Posterior vena cava (tissue), 2 donors: ENCODE measurements at regions not wholly inside any gene's neighbourhood (a gene's known extent, or its start where the extent isn't known, plus 50 kb on each side); places are given as distances from the start of the nearest gene placed in this dataset.

Source experiments
- DNase-seq: peaks from one replicate; pipeline ENCODE4 v3.0.0-alpha.2; 2020; ENCODE audit warnings: low spot score
- intact Hi-C, 2 donors: fragments of 100-400 bp; cut with DNase I; formaldehyde crosslinking; loops; one replicate each; pipeline versions ENCODE4 v1.14.1 to v1.14.2; 2022 to 2023
- donor health status: DM: yes; HTN: yes; CAD: no.
- donor health status: DM: yes; HTN: yes; CAD: no.

DNA sequence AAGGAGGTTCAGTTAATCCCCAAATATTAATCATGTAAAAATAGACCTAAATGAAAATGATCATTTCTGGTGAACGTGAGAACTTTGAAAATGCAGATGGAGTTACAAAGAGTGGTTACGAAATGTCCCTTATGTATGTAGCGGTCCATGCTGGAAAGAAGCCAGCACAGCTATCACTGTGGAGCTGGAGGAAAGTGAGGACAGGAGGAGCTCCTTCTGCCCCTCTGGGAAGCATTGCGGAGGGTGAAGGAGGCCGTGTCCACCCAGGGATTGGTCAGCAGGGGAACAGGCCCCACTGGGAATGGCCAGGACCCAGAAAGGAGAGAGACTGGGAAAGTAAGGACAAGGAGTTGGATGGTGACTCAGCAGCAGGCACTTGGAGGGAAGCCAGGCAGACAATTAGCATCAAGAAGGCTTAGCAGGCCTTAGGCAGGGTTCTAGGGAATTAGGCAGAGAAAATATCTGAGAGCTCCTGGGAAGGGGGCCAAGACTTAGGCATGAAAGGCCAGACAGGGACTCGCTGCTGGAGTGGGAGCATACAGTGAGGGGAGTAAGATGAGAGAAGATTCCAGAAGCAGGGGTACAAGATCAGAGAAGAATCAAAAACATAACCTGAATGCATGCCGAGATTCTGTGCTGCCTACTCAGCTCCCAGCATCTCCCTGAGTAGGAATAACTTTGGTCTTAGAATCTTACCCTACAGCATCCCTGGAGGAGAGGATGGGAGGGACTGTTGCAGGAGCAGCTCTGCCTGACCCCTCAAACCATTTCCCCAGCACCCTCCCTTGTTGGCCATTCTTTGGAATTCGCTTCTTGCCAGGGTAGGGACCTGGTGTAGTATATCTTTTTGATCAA lies 171.0 kb upstream of the UMPS start:
- peak; percentile 94 for DNase-seq
- intact Hi-C loops, result loop anchor here in 1 of 2 donors (10.0 kb wide), 1 partner anchor 64 kb away; no protein-coding TSS in a partner anchor

DNA sequence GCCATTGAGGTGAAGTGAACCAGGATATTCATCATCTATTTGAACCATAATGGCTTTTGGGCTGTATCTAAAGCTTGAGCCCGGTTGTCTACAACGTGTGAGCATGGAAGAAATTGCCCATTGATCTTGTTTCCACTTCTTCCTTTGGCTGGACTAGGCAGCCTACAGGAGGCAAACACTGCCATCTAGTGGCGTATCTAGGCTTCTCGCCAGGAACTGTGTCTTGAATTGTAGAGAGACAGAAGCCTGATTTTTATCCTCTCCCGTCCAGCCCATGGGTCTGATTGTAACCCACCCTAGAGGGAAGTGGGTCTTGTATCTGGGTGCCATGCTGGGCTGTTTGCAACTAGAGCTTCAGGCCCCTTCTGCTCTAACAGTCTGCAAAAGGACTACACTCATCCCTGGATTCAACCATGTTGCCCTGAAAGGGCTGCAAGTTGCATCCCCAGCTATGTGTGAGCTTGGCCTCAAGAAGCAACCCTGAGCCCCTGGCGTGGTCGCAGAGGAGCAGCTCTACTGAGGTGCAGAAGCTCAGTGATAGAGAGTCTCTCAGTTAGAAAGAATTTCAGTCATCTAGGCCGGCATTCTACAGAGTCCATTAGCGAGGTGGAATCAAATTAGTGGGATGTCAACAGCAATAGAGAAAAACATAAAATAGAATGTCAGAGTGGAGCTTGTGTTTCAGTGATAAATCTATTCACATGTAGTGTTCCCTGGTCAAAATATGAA lies 170.2 kb upstream of the UMPS start:
- intact Hi-C loops, result loop anchor here in 1 of 2 donors (5.0 to 10.0 kb wide), 2 partner anchors 65 to 127 kb away; no protein-coding TSS in a partner anchor
- no peak for DNase-seq

DNA sequence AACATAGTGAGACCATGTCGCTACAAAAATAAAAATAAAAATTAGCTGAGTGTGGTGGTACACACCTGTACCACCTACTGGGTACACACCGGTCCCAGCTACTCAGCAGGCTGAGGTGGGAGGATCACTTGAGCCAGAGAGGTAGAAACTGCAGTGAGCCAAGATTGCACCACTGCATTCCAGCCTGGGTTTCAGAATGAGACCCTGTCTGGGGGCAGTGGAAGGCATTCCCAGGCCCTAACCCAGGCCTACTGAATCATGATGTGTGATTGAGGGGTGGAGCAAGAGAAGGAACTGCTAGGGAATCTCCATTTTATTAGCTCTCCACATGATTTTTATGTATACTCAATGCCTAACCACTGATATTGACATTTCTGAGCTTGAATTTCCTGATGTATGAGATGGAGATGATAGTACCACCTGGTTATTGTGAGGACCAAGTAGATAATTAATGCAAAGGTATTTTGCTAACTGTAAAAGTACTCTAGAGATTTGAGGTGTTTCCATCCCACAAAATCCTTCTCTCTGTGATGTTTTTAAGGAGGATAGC lies 169.5 kb upstream of the UMPS start:
- no peak for DNase-seq
- intact Hi-C loops, result loop anchor here in 1 of 2 donors (5.0 kb wide), 1 partner anchor 127 kb away; no protein-coding TSS in a partner anchor

DNA sequence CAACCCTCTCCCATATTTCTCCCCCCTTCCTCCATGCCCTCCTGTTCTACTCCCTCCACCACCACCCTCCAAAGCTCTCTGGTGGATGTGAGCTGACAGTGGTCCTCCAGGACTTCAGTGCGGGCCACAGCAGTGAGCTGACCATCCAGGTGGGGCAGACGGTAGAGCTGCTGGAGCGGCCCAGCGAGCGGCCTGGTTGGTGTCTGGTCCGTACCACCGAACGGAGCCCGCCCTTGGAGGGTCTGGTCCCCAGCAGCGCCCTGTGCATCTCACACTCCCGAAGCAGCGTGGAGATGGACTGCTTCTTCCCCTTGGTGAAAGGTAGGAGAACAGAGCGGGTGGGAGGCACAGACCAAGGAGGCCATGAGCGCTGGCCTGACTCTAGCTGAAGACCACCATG lies 167.5 kb upstream of the UMPS start:
- DNase-seq, result no peak
- intact Hi-C loops, result loop anchor here in 1 of 2 donors (5.0 kb wide), 1 partner anchor 125 kb away; no protein-coding TSS in a partner anchor

DNA sequence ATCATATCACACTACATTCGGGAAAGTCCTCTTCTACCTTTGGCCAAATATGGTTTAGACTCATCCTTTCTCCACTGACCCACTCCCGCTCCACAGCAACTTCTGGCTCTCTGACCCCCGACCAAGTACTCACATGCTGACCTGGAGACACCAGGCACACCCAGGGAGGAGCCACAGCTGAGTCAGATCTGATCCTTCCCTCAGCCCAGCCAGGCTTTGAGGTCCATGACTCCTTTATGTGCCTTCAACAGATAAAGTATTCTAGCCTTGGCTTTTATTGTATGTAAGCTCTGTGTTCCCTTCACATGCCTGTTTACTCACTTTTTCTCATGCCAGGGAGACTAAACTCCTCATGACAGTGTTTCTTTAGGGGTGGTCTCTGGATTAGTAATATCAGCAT lies 166.9 kb upstream of the UMPS start:
- intact Hi-C loops, result loop anchor here in 1 of 2 donors (5.0 kb wide), 1 partner anchor 124 kb away; no protein-coding TSS in a partner anchor

DNA sequence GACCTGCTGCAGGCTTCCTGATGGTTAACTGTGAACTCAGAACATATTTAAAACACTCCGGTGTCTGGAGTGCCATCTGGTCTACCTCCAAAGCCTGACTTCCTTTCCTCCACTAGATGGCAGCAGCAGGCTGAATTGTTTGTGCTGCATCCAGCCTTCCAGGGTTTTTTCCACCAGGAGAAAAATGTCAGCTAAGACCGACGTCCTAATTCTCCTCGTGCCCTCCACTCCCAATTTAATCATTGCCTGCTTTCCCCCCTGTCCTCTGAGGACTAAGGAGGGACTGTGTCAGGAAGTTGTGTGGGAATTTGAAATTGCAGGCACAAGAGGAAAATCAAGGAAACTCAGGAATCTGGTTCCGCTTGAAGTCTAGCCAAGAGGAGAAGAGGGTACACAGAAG lies 165.2 kb upstream of the UMPS start:
- DNase-seq, result no peak
- intact Hi-C loops, result loop anchor here in 1 of 2 donors (2.0 kb wide), 1 partner anchor 130 kb away; no protein-coding TSS in a partner anchor

More for the DNA sequence above, 166.9 kb upstream of the UMPS start:
- DNase-seq, result no peak

DNA sequence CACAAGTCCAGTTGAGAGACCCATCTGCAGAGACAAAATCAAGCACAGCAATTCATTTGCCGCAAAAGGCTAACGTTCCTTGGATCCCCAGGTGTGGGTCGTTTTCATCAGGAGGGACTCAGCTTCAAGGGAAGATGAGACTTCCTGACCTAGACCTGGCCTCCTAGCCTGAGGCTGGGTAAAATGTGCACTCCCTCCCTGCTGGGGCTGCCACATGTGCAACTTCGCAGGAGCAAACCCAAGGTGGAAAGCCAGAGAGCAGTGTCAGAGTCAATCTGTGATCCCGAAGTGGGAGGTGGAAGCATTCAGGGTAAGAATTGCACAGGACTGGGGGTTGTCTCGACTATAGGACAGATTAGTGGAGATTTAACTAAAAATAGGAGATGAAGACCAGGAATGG lies 164.7 kb upstream of the UMPS start:
- DNase-seq, result no peak
- intact Hi-C loops, result loop anchor here in 1 of 2 donors (2.0 kb wide), 1 partner anchor 129 kb away; no protein-coding TSS in a partner anchor

DNA sequence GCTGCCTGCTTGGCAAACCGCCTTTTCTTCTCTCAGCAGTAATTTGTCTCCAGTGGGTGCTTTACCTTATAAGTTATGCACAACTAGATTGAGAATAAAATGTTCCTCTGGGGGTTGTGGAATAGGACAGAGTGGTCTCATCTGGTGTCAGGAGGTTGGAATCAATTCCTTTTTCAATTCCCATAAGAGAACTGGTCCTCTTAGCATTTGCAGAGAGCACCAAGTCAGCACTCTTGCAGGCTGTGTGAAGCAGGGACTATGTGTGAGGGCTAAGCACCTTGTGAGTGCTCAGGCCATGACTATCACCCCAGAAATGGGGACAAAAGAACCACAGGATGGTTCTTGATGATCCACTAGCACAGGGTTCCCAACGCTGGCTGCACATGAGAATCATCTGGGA lies 163.6 kb upstream of the UMPS start:
- no peak for DNase-seq
- intact Hi-C loops, result no loop called here

DNA sequence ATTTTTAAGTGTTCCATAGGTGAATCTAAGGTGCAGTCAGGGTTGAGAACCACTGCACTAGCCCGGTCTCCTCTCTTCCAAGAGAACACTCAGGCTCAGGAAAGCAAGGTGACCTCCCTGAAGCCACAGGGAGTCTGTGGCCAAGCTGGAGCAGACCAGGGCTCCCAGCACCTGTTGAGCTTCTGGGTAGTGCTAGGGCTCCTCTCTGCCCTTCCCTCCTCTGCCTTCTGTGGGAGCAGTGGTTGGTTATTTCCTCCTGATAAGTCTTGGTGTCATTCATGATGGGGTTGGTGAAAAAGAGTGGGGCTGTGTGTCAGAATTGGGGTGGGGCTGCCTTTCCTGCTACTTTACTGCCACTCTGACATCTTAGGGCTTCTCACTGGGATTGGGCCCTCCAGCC lies 163.1 kb upstream of the UMPS start:
- no peak for DNase-seq
- intact Hi-C loops, result no loop called here

DNA sequence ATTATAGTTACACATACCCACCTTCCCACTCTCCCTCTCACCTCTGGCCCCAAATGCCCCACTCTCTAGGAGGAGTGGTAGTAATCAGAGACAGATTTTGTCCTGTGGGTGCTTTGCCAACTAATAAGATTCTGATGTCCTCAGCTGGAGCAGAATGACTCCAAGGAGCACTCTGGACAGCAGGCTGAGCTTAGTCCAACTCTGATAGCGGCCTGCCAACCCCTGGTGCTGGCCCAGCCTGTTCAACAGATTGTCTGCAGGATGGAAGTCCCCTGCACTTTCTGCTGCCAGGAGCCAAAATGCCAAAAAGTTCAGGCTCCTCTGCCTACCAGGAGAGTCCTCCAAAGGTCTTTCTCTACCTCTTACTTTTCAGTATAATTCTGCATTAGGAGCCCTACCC lies 160.5 kb upstream of the UMPS start:
- DNase-seq, result no peak
- intact Hi-C loops, result no loop called here

DNA sequence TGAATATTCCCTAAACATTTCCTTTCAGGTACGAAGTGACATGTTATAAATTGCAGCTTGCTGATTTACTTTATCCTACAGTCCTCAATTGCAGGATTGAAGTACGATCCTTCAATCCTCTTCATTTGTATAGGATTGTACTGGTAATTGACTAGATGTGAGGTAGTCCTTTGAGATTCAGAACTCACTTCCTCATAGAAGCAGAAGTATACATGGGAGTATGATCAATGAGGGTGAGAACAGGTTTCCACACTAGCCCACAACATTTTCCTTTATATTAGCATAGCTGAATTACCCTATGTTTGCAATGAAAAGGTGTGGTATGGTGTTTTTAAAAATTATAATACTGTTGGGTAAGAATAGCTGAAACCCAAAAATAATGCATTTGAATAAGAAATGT lies 160.0 kb upstream of the UMPS start:
- no peak for DNase-seq
- intact Hi-C loops, result no loop called here

DNA sequence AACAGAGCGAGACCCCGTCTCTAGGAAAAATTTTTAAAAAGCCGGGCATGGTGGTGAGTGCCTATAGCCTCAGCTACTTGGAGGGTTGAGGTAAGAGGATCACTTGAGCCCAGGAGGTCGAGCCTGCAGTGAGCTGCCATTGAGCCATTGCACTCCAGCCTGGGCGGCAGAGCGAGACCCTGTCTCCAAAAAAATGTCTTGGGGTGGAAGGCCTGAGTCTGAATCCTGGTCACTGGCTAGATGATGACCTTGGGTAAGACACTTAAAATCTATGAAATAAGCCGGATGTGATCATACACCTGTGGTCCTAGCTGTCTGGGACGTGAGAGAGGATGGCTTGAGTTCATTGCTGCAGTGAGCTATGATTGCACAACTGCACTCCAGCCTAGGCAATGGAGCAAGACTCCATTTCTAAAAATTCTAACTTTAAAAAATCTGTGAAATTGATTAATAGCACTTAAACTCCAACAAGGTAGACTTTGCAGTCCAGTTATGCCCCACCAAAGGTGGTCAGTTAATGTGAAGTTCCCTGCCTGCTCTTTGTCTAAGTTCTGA lies 157.3 kb upstream of the UMPS start:
- intact Hi-C loops, result no loop called here
- DNase-seq, result no peak

DNA sequence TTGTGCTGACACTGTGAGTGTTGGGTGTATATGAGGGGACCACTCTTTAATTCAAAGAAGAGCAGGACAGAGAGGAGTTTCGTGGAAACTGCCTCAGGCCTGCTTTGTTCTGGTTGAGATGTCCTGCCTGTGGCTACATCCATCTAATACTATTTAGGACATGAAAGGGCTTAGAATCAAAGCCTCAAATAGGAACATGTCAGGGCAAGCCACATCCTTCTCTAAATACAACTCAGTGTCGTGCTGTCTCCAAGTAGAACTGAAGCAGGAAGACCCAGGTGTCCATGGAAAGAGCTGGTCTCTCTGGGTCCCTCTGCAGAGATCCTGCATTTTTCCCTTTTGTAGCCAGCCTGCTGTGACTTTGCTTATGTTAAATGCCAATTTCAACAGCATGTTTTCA lies 156.2 kb upstream of the UMPS start:
- intact Hi-C loops, result no loop called here
- DNase-seq, result no peak

DNA sequence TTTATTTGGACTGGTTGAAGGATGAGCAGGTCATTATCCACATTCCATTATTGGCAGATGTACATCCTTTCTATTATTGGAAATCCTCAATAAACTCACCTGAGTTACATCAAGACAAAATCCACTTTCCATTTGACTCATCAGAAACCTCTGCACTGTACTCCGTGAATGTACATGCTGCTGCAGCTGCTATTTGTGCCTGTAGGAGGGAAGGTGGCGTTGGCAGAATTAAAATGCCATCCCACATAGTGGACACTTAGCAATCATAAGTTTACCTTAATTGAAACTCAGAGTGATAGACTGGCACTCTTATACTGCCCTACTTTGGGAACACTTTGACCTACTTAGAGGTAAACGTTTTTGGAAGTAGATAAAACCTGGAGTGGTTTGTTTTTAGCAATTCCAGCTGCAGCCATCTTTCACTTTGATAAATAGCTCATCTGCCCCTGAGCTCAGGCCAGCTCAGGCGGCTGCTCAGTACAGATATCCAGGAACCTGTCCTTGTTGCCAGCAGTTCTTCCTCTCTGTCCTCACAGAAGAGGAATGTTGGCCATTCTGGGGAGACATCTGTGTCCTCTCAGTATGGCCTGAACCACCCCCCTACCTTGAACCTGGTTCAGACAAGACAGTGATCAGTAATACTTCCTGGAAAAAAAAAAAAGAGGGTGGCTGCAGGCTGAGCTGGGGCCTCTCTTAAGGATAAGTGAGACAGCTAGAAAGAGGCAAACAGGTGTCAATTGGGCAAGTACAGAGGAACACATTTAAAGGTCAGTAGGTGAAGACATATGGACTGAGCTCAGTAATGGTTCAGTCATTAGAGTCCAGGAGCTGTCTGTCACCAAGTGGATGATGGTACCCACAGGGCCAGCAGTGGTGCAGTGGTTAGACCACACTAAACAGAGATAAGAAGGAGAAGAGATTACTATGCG lies 153.4 kb upstream of the UMPS start:
- DNase-seq, result no peak
- intact Hi-C loops, result no loop called here

DNA sequence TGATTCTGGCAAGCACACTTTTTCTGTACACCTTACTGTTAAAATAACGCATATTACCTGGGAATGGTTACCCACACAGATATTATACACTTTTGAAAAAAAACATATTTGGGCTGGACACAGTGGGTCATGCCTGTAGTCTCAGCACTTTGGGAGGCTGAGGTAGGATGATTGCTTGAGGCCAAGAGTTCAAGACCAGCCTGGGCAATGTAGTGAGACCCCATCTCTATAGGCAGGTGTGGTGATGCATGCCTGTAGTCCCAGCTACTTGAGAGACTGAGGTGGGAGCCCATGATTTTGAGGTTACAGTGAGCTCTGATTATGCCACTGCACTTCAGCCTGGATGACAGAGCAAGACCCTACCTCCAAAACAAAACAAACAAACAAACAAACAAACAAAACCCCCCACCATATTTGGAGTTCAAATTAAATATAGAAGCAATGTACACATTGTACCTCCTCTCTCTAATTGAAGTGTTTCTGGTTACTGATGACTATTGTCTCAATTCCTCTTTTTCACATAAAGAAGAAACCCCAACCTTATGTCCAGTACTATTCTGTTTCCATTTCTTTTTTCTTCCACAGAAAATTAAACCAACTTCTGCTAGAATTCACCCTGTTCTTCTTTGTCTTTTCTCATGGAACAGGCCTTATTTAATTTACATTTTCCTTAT lies 152.6 kb upstream of the UMPS start:
- no peak for DNase-seq
- intact Hi-C loops, result no loop called here

DNA sequence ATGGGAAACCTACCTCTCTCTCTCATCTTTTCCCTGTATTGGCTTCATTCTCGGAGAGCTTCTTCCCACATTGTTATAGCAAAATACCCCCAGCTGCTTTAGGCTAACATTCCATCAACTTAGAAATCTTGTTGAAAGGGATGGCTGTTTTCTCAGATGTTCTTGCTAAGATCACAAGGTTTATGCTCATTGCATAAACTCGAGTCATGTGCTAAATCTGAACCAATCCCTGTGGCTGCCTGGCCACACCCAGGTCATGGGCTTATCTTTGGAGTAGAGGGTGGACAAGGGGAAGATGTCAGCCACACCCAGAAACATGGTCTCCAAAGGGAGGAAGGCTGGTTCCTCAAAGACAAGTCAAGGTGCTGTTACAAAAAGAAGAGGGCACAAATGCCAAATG lies 150.6 kb upstream of the UMPS start:
- intact Hi-C loops, result no loop called here
- DNase-seq, result no peak

DNA sequence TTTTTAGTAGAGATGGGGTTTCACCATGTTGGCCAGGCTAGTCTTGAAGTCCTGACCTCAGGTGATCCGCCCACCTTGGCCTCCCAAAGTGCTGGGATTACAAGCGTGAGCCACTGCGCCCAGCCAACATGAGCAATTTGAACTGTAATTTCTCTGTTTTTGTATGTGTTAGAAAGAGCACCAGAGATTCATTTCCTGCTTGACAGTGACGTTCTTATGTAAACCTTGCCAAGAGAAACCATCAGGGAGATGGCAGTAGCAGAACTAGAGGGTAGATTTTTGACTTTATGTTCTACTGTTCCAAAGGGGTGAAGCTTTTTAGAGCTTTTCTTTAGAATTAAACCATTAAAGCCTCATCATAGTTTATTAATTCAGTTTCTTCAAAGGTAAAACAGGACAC lies 148.1 kb upstream of the UMPS start:
- intact Hi-C loops, result no loop called here
- DNase-seq, result no peak
